ENCODE measurements at regions not wholly inside any gene's neighbourhood (a gene's known extent, or its start where the extent isn't known, plus 50 kb on each side); places are given as distances from the start of the nearest gene placed in this dataset.

DNA sequence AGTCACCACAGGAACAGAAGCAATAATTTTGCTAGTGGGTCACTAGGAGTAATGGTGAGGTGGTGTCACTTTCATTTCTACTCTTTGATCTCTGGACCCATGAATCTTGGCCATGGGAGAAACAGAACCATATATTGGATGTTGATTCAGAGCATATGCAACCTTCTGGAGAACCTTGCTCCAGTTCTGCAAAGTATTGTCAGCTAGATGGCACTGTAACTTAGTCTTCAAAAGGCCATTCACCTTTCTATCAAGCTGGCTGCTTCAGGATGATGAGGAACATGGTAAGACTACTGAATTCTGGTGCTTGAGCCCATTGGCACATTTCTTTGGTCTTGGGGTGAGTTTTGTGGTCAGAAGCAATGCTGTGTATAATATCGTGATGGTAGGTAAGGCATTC is 129.1 kb upstream of the FBN2 start:
- no peak for DNase-seq (ENCODE audit: low read depth)

DNA sequence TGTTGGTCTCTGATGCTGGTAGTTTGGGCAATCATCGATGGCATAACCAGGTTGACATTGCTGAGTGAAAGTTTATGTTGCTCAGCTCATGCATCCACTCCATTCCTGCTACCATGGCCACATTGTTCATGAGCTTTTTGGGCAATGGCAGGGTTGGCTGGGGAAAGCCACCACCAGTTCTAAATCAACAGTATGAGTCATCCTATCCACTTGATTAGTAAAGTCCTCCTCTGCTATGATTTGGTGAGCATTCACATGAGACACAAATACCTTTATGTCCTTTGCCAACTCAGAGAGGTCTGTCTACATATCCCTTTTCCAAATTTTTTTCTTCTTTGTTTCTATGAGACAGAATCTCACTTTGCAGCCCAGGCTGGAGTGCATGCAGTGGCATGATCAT is 129.7 kb upstream of the FBN2 start:
- no peak for DNase-seq (ENCODE audit: low read depth)

DNA sequence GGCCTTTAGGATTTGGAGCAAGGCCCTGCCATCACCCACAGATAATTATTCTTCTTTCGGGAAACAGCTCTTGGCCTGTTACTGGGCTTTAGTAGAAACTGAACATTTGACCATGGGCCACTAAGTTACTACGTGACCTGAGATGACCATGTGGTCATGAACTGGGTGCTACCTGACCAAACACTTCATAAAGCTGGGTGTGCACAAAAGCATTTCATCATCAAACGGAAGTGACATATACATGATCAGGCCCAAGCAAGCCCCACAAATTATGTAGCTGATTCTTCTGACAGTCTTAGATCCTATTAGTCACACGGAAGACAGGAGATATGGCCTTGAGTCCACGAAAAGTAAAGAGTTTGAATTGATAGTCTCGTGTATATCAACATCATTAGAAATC is 130.9 kb upstream of the FBN2 start:
- no peak for DNase-seq (ENCODE audit: low read depth)

DNA sequence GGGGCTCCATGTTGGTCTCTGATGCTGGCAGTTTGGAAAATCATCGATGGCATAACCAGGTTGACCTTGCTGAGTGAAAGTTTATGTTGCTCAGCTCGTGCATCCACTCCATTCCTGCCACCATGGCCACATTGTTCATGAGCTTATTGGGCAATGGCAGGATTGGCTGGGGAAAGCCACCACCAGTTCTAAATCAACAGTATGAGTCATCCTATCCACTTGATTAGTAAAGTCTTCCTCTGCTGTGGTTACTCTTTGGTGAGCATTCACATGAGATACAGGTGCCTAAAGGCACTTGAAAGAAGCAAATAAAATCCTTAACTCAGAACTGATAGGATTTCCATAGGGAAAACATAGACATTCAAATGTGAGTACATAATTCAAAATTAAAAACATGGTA is 131.8 kb upstream of the FBN2 start:
- DNase-seq (ENCODE audit: low read depth), result no peak

DNA sequence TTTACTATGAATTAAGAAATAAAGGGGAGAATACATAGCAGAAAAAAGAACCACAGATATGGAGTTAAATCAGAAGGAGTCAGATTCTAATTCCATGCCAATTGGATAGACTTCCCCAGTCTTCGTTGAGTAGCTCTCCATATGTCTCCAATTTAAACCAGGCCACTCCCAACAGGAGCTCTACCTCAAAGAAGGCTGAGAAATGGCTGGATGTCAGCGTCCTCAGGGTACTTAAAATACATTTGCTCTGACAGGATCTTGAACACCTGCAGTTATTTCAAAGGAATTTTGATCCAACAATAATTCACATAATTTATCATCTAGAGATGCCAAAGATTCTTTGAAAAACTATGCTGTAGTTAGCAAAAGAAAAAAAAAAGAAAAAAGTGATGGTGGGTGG is 133.9 kb upstream of the FBN2 start:
- no peak for DNase-seq (ENCODE audit: low read depth)

DNA sequence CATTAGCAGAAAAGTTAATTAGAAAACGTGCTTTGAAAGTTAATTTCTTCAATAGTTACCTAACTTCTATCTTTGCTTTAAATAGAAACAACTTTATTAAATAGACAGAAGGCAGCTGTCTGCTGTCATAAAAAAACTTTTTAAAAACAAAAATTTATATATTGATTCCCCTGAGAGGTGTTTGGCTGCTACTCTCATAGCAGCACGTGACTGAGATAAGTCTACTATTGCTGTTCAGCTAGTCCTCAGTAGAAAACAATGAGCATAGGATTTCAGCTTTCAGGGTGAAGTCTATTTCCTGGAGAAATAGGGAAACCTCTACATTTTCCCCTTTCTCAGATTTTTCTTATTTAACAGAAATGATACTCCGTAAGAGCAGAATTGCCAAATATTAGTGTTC is 135.0 kb upstream of the FBN2 start:
- DNase-seq (ENCODE audit: low read depth), result no peak

DNA sequence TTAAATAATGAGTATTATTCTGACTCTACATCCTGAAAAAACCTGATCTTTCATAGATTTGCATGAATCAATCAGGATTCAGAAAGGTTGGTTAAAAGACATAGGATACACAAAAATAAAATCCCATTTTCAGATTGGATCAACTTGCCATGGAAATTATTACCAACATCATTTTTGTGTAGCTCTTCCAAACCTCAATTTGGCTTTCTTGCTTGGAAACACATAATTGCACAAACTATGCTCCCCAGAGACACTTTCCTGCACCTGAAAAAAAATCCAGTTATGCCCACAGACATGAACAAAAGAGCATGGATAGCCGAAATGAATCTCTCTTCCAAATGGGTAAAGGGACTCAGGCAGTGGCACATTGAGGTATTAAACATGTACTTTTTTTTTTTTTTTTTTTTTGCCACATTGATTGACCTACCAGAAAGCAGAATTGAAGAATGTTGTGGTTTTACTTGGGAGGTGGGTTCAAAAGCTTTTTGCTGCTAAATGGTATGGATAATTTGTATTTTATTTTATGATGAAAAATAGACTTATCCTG is 135.4 kb upstream of the FBN2 start:
- no peak for DNase-seq (ENCODE audit: low read depth)

DNA sequence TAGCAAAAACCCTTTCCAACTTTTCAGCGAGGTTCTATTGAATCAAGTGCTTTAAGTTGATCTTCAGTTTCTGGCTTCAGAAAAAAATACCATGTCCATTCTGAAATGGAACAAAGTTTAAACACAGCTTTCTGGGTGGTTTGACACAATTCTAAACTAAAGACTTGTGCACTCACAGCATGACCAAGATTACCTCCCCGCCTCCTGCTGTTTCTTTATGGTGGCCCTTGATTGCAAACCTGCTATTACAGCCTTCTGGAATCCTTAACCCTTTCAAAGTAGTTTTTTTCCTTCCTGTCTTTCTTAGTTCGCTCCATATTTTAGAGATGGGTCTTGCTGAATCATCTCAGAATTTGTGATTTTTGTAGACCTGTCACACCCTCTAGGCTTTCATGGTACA is 135.9 kb upstream of the FBN2 start:
- DNase-seq (ENCODE audit: low read depth), result no peak

DNA sequence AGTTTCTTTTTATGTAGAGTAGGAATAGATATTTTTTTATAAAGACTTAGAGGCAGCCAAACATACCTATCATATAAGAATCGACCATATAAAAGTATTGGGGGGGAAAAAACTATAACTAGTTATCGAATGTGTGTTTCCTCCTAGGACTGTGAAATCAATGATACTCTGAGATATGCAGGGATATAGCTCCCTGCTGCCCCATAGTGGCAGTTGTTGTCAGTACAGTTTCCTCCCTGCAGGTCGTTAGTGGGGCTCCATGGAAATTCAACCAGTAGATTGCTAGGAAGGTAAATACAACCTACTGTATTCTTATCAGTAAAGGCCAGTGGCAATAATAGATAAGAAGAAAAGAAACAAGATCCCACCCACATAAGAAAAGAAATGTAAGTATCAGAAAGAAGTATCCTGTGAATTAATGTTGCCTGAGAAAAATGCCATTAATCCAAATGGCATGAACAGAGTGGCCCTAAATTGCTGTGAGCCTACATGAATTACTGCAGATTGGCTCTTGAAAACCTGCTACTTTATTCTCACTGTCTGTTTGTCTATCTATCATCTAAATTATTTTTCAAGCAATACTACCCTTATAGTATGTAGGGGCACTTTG is 136.9 kb upstream of the FBN2 start:
- no peak for DNase-seq (ENCODE audit: low read depth)

DNA sequence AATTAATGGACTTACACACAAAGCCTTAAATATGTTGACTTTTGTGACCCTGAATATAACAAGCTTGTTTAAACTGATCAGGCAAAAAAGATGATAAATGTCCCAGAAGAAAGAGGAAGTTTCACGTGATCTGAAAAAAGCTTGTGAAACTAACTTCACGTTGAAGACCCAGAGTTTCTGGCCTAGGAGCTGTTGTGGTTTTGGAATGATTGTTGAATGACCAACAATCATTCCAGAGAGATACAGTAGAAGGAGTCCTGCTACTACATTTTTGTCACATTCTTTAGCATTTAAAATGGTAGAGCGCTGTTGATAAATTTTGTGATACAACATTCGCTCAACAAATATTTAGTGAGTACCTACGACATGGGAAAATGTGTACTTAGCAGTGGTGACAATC is 143.1 kb upstream of the FBN2 start:
- no peak for DNase-seq (ENCODE audit: low read depth)

DNA sequence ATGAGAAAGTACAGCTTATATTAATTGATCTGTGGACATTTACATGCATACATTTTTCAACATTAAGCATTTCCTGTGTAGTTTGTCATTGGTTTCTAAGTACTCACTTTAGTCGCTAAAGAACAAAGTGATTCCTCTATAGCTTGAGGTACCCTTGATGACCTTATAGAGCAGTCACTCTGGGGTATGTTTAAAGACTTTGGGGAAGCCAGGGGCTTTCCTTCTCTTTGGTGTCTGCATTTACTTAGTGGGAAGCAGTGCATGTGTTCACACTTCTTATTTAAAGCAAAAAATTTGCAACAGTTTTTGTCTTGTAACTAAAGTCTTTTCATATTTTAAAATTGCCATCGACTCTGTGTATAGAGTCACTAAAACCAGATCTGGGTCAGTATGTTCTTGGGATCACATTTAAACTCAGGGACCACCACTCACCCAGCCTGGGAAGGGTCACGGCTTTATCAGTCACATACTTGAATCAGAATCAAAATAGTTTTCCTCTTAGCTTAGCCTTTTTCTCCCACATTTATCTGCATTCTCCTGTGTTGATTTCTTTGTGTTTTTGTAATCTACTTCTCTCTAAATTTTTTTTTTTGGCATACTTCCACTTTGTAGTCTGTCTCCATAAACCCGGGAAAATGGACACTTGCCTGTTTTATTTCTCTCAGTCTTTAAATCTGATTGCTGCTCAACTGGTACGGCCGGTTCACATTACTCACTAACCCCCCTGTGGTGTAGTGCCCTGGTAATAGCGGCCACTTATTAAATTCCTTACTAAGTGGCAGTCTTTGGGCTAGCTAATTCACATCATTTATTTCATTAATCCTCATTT is 143.9 kb upstream of the FBN2 start:
- DNase-seq (ENCODE audit: low read depth), result no peak

DNA sequence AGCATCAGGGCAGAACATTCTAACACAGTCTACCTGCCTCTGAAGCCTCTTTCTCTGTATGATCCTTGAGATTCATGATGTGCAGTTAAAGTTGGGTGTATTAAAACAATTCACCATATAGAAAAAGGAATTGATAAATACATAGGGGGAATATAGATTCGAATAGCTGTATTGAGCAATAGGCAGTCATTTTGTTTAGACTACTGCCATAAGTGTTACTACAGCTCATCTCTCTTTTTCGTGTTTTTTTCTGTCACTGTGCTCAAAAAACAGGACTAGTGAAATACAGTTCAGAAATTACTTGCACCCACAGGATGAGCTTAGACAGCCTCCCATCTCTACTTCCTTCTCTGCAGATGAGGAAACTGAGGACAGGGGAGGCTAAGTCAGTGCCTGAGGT is 144.6 kb upstream of the FBN2 start:
- no peak for DNase-seq (ENCODE audit: low read depth)

DNA sequence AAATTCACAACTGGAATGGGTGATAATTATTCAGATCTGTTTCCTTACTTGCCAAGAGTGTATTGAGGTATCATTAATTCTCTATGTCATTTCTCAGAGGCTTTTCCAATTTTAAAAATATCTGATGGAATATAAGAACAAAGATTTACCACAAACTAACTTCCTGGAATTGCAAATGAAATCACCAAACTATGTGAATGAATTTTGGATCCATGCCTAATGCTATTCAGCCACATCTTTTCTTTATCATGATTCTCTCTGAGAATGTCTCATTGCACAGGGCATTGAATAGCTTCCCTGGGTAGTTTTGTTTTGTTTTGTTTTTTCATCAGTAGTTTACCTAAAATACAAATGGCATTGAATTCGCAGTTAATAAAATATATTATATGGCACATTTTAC is 146.9 kb upstream of the FBN2 start:
- DNase-seq (ENCODE audit: low read depth), result no peak

DNA sequence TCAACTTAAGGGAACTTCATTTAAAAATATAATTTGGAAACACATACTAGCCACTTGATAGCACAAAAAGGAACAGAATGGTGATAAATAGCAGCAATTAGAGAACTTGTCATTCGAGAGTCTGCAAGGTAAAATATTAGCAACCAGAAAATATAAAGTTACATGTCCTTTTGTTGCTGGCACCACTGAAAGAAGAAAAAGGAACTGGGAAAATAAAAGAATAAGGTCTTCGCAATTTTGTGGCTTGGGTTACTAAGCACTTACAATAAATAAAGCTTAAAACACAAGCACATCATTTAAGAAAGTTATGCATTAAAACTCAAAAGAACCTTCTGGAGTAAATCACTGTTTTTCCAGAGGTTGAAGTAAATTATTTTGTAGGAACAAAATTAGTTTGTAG is 149.9 kb upstream of the FBN2 start:
- no peak for DNase-seq (ENCODE audit: low read depth)

DNA sequence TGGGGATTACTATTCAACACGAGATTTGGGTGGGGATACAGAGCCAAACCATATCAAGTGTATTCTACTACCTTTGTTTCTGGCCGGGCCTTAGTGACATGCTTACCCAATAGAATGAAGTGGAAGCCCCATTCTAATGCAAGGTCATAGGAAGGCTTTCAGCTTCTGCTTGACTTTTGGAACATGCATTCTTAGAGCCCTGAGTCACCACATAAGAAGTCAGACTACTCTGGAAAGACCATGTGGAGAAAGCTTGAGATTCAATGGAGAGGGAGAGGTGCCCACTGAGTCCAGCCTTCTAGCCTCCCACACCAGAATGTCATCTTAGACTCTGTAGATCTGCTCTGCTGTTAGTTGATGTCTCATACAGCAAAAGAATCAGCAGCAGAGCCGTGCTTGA is 155.7 kb upstream of the FBN2 start:
- no peak for DNase-seq (ENCODE audit: low read depth)

DNA sequence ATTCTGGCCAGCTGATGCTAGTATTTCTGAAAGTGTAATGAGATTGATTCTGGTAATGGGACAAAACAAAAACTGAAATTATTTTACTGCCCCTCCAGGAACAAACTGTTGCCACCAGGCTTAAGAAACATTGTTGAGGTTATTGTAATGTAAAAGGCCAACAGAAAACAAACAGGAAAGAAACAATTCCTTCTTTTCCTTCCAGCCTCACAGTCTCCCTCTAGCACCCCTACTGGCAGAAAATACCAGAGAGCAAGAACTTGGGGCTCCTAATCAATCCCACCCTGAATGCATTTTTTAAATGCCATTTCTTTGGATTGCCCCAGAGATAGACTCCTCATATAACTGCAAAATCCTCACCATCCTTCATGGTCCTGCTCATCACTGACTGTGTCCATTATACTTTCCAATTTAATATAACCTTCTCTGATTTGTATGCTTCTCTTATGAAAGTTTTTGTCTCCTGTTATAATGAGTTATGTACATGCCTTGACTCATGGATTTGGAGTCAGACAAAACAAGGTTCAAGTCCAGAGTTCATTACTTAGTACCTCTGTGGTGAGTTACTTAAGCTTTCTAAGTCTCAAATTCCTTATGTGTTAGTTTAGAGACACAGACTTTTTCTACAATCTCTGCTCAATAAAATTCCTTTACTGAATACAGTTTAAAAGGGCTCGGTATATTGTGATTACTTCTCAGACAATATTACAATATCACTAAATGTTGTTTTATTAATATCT is 157.9 kb upstream of the FBN2 start:
- no peak for DNase-seq (ENCODE audit: low read depth)

DNA sequence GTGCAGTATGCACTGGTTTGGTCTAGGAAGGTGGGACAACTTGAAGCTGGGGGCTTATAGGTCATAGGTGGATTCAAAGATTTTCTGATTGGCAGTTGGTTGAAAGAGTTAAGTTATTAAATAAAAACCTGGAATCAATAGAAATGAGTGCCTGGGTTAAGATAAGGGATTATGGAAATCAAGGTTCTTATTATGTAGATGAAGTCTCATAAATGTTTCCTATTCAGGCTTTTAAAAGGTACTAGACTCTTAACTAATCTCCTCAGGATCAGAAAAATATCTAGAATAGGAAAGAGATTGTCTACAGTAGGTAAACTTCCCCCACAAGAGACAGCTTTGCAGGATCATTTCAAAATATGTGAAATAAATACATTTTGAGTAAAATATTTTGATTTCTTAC is 163.3 kb upstream of the FBN2 start:
- DNase-seq (ENCODE audit: low read depth), result no peak

DNA sequence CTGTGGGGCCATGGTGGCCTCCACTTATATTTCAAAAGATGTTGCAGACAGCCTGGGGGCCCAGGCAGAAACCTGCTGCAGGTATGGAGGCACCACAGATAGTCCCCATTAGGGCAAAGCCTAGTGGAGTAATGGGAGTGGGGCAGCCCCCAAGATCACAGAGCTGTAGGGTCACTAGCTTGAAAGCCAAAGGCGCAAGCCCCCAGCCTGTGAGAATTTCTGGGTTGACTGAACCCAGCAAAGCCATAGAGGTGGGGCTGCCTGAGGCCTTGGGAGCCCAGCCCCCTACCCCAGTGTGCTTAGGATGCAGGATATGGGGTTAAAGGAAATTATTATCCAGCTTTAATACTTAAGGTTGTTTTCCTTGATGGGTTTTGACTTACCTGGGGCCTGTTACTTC is 165.3 kb upstream of the FBN2 start:
- DNase-seq (ENCODE audit: low read depth), result no peak

DNA sequence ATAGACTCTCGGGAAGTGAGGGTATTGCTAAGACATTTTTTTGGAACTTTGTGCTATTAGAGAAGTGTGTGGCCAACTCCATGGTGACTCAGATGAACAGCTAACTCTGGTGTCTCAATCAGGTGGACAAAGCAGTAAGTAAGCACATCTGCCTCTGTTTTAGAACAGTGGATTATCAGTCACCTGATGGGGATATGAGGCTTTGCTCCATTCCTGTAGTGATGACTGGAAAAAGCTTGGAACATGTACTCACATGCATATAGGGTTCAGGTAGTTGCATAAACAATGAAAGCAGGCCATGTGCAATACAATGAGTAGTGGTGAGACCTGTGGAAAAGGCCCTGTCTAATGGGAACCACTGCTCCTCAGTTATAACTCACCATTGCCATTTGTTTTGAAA is 168.2 kb upstream of the FBN2 start:
- no peak for DNase-seq (ENCODE audit: low read depth)

DNA sequence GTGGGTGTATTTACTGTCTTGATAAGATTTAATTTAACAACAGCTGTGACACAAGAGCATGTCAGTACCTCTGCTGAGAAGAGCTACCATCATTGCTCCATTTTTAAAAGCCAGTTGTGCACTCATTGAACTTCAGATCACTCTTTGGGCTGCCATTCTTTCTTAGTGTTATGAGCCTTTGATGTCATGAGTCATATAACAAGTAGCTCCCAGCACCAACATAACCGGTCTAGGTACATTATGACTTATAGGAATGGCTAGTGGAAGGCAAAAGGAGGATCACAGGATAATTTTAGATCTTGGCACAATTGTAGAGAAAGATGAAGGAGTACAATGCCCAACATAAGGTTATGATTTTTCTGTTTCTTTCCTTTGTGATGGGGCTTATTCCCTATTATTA is 170.8 kb upstream of the FBN2 start:
- DNase-seq (ENCODE audit: low read depth), result no peak

DNA sequence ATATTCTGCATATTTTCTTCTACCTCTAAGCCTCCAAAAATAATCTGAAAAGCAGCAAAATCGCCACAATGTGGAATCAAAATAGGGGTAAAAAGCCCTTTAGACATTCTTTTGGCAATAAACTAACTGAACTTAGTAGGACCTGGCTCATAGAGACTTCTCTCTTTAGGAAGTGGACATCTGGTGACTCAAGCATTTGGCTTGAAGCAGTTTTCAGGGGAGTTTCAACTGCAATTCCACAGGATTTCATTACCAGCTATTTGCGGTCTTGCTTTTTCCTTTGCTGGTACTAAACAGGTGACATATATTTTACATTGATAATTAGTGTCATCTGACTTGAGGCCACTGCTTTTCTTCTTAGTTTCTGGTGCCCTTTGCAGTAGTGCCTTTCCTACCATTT is 173.2 kb upstream of the FBN2 start:
- DNase-seq (ENCODE audit: low read depth), result no peak

DNA sequence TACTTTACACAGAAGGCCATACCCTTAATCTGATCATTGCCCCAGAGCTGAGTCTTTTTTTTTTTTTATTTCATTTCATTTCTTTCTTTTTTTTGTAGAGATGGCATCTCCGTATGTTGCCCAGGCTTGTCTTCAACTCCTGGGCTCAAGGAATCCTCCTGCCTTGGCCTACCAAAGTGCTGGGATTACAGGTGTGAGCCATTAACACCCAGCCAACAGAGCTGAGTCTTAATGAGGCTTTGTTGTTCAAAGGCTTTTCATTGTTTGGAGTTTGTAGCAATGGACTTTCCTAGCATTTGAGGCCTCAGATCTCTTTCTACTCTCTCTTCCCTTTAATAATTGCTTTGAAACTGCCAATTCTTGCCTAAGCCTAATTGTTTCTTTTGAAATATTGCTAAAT is 176.5 kb upstream of the FBN2 start:
- no peak for DNase-seq (ENCODE audit: low read depth)

DNA sequence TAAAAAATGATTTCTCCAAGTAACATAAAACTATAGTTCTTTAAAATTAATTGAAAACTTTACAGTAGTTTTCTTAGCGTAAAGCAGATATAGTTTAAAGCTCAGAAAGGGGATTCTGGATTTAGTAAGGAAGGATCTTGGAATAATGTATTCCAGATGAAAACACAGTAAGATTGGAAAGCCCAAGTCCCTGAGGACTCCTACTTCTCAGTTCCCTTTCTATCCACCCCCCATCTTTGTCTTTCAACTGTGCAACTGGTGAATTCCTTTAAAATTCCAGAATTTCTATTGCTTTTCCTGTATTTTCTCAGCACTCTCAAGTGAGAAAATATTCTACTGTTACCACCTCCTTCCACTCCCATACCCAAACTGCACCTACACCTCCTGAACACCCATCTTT is 184.5 kb upstream of the FBN2 start:
- DNase-seq (ENCODE audit: low read depth), result no peak
